Upper lobe of left lung (tissue), 6 donors: ENCODE measurements at regions not wholly inside any gene's neighbourhood (a gene's known extent, or its start where the extent isn't known, plus 50 kb on each side); places are given as distances from the start of the nearest gene placed in this dataset.

Experiments used
- ATAC-seq, 2 donors: fragments of 200-7000 bp; cut with Tn5 transposase; one replicate each; pipeline ENCODE4 v1.9.1; 2022; ENCODE audit warnings: mild to moderate bottlenecking in 2 of 2, moderate library complexity in 2 of 2; ENCODE audit not compliant: low FRiP score in 2 of 2
- DNase-seq, 2 donors: peaks; one replicate each; pipeline ENCODE4 v3.0.0-alpha.2; 2019 to 2020
- H3K27ac ChIP-seq, 4 donors: fragments of 200-600 bp; sonication (generic); one replicate each; pipeline ENCODE4 v1.5.1; 2016 to 2019
- H3K27me3 ChIP-seq, 4 donors: fragments of 200-600 bp; sonication (generic); one replicate each; pipeline ENCODE4 v1.5.1; 2017 to 2019
- H3K36me3 ChIP-seq, 4 donors: fragments of 200-600 bp; sonication (generic); one replicate each; pipeline ENCODE4 v1.5.1; 2016 to 2019
- H3K4me1 ChIP-seq, 4 donors: fragments of 200-600 bp; sonication (generic); one replicate each; pipeline ENCODE4 v1.5.1; 2018 to 2019
- H3K4me3 ChIP-seq, 4 donors: fragments of 200-600 bp; sonication (generic); one replicate each; pipeline ENCODE4 v1.5.1; 2017 to 2019; ENCODE audit warnings: mild to moderate bottlenecking in 2 of 4, moderate library complexity in 1 of 4
- H3K9me3 ChIP-seq, 4 donors: fragments of 200-600 bp; sonication (generic); one replicate each; pipeline ENCODE4 v1.5.1; 2018 to 2019
- EP300 ChIP-seq, 4 donors: sonication (generic); formaldehyde crosslinking; IDR thresholded peaks; one replicate each; pipeline ENCODE4 v1.5.1; 2017; ENCODE audit warnings: antibody characterized with exemption in 4 of 4, control low read depth in 2 of 4
- POLR2A ChIP-seq, 4 donors: fragments of 450-650 bp; IDR thresholded peaks; one replicate each; pipeline ENCODE4 v1.5.1; 2016 to 2017; ENCODE audit warnings: antibody characterized with exemption in 4 of 4, mild to moderate bottlenecking in 2 of 4
- POLR2AphosphoS5 ChIP-seq, 2 donors: sonication (generic); formaldehyde crosslinking; IDR thresholded peaks; one replicate each; pipeline ENCODE4 v1.5.1; 2017; ENCODE audit warnings: antibody characterized with exemption in 2 of 2
- WGBS, 2 donors: methylation state at CpG; one replicate each; pipeline ENCODE4 v1.1.5; 2017 to 2018; 5-methylcytosine and 5-hydroxymethylcytosine counted together
- TF ChIP-seq, protein P1 (sequence below), 6 experiments: fragments of 450-650 bp in 4 of 6; fragments of 200-600 bp in 2 of 6; sonication (generic) in 2 of 6; IDR thresholded peaks; one replicate each; pipeline ENCODE4 v1.5.1; 2016 to 2019; ENCODE audit warnings: antibody characterized with exemption in 6 of 6
- donor health status: DM: no; HTN: no; CAD: no; lungs with moderate emphysema.
- donor health status: DM: no; HTN: yes; CAD: no; lungs with severe emphysema.

DNA sequence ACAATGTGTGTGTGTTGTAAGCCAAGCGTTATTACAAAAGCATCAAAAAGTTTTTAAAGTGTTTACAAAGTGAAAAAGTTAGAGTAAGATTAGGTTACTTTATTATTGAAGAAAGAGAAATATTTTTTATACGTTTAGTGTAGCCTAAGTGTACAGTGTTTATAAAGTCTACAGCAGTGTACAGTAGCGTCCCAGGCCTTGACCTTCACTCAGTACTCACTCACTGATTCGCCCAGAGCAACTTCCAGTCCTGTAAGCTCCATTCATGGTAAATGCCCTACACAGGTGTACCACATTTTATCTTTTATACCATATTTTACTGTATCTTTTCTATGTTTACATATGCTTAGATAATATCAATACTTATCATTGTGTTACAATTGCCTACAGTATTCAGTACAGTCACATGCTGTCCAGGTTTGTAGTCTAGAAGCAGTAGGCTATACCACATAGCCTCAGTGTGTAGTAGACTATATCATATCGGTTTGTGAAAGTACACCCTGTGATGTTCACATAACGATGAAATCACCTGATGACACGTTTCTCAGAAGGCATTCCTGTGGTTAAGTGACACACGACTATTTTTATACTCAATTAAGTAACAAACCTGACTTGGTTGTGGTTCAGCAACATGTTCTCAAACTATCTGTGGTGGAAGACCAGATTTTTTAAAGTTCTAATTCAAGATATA is 152.0 kb upstream of the EDNRA start:
- Histone ChIP-seq H3K36me3 (no peaks in the 10 kb centered on the region), H3K27ac (no peak overlapping the region), H3K27me3 (no peaks in the 10 kb centered on the region), H3K4me3 (no peak overlapping the region), H3K4me1 (no peaks in the 10 kb centered on the region), H3K9me3 (no peaks in the 10 kb centered on the region)
- no peak for DNase-seq
- TF ChIP-seq, protein P1, sequence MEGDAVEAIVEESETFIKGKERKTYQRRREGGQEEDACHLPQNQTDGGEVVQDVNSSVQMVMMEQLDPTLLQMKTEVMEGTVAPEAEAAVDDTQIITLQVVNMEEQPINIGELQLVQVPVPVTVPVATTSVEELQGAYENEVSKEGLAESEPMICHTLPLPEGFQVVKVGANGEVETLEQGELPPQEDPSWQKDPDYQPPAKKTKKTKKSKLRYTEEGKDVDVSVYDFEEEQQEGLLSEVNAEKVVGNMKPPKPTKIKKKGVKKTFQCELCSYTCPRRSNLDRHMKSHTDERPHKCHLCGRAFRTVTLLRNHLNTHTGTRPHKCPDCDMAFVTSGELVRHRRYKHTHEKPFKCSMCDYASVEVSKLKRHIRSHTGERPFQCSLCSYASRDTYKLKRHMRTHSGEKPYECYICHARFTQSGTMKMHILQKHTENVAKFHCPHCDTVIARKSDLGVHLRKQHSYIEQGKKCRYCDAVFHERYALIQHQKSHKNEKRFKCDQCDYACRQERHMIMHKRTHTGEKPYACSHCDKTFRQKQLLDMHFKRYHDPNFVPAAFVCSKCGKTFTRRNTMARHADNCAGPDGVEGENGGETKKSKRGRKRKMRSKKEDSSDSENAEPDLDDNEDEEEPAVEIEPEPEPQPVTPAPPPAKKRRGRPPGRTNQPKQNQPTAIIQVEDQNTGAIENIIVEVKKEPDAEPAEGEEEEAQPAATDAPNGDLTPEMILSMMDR (IDR thresholded peaks at IDR 0.05): no peak
- TF ChIP-seq POLR2A (IDR thresholded peaks at IDR 0.05) (no peak), EP300 (IDR thresholded peaks at IDR 0.05) (no peak), POLR2AphosphoS5 (IDR thresholded peaks at IDR 0.05) (no peak)
- no peak for ATAC-seq
- 86% methylated on average over 8 of the region's 8 CpGs for WGBS, 2 donors

DNA sequence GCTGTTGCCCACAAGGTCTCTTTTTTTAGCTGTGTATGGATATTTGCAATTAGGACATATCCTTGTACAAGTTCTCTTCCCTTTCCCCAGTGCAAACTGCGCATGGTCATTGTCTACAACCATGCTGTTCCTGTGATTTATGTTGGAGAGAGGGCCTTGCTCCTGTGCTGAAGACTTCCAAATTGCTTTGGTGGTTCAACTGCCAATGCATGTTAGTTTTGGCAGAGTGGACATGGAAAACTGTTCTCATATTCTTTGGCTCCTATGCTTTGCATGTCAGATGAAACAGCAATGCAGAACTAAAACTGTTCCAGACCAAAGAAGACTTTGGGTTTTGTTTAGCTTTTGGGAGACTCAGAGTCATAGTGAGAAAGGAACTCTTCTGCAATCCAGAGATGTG is 148.8 kb upstream of the EDNRA start:
- DNase-seq (no peak), ATAC-seq (no peak)
- H3K4me3 ChIP-seq: no peak overlapping the region
- whole genome bisulfite sequencing, 2 donors: 69 to 94% methylated on average over 1 of the region's 1 CpG
- TF ChIP-seq, protein P1 (IDR thresholded peaks at IDR 0.05): no peak
- TF ChIP-seq POLR2AphosphoS5 (IDR thresholded peaks at IDR 0.05): no peak
- no peak for TF ChIP-seq EP300 (IDR thresholded peaks at IDR 0.05)
- TF ChIP-seq POLR2A (IDR thresholded peaks at IDR 0.05): no peak
- H3K9me3 ChIP-seq: no peaks in the 10 kb centered on the region
- no peak overlapping the region for H3K27ac ChIP-seq
- H3K36me3 ChIP-seq: no peaks in the 10 kb centered on the region
- no peaks in the 10 kb centered on the region for H3K27me3 ChIP-seq
- peaks cover 0 to 2% (median 0%) of the 10 kb centered on the region in 4 donors for H3K4me1 ChIP-seq

DNA sequence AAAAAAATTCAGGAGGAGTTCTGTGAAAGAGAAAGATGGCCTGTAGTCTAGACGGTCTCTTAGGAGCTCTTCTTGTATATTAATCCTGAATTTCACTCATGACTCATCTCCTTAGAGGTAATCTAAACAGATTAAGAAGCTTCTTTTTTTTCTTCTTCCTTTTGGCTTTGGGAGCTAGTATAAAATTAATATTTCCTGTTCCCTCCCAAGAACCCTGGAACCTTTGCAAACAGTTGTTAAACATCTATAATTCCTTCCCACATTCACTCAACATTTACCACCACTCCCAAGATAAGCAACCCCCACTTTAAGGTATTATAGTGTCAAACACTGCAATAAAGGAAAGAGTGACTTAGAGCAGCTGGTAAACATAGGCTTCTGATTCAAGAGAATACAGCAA is 146.4 kb upstream of the EDNRA start:
- peak in 1 of 2 donors; percentile 75 for ATAC-seq
- TF ChIP-seq POLR2AphosphoS5 (IDR thresholded peaks at IDR 0.05) (no peak), EP300 (IDR thresholded peaks at IDR 0.05) (no peak), POLR2A (IDR thresholded peaks at IDR 0.05) (no peak)
- TF ChIP-seq, protein P1 (IDR thresholded peaks at IDR 0.05): no peak
- DNase-seq: no peak
- whole genome bisulfite sequencing, 2 donors: 26 to 31% methylated on average over 1 of the region's 1 CpG
- Histone ChIP-seq H3K27me3 (no peaks in the 10 kb centered on the region), H3K9me3 (no peaks in the 10 kb centered on the region), H3K4me3 (no peak overlapping the region), H3K27ac (no peak overlapping the region), H3K4me1 (peaks cover 0 to 2% (median 0%) of the 10 kb centered on the region in 4 donors), H3K36me3 (no peaks in the 10 kb centered on the region)

DNA sequence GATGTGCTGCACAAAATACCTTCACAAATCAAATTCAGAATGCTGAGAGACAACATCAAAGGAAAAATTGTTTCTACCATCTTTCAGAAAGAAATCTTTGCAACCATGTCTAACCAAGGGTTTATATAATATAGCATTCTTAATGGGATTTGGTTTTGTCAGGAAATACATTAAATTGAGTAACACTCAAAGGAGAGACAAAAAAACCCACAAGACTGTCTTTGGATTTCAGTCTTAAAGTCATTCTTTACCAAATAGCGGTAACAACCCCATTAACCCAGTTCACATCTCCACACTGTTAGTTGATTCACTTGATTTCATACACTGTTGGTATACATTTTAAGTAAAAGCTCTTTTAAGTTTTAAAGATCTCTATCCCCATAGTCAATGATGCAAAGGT is 145.7 kb upstream of the EDNRA start:
- no peak for ATAC-seq
- H3K27ac ChIP-seq: no peak overlapping the region
- no peaks in the 10 kb centered on the region for H3K27me3 ChIP-seq
- WGBS, 2 donors: 96 to 97% methylated on average over 1 of the region's 1 CpG
- no peak for DNase-seq
- no peak overlapping the region for H3K4me3 ChIP-seq
- no peak for TF ChIP-seq POLR2AphosphoS5 (IDR thresholded peaks at IDR 0.05)
- no peak for TF ChIP-seq POLR2A (IDR thresholded peaks at IDR 0.05)
- TF ChIP-seq EP300 (IDR thresholded peaks at IDR 0.05): no peak
- TF ChIP-seq, protein P1 (IDR thresholded peaks at IDR 0.05): no peak
- peaks cover 0 to 2% (median 0%) of the 10 kb centered on the region in 4 donors for H3K4me1 ChIP-seq
- no peaks in the 10 kb centered on the region for H3K9me3 ChIP-seq
- H3K36me3 ChIP-seq: no peaks in the 10 kb centered on the region

DNA sequence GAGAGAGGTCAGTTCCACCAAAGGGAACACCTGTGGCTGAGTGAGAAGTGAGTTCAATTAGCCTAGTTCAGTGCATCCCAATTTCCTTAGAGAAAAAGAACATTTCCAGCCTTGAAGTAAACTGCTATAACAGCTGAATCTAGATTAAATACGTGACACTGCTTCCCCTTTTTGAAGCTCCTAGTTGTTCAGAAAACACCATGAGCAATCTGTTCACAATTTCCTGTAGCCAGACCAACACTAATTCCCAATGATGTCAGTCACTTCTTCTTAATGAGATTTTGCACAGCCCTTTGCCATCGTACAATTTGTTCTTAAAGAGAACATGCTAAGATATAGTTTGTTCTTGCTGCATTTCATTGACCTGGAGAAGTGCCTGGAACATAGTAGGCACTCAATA is 144.6 kb upstream of the EDNRA start:
- ATAC-seq: no peak
- Histone ChIP-seq H3K9me3 (no peaks in the 10 kb centered on the region), H3K27me3 (no peaks in the 10 kb centered on the region), H3K36me3 (no peaks in the 10 kb centered on the region), H3K4me1 (peaks cover 0 to 2% (median 0%) of the 10 kb centered on the region in 4 donors), H3K4me3 (no peak overlapping the region), H3K27ac (no peak overlapping the region)
- WGBS, 2 donors: 61 to 84% methylated on average over 2 of the region's 2 CpGs
- TF ChIP-seq POLR2A (IDR thresholded peaks at IDR 0.05): no peak
- no peak for TF ChIP-seq POLR2AphosphoS5 (IDR thresholded peaks at IDR 0.05)
- TF ChIP-seq EP300 (IDR thresholded peaks at IDR 0.05): no peak
- TF ChIP-seq, protein P1 (IDR thresholded peaks at IDR 0.05): no peak
- DNase-seq: no peak
